ENCODE measurements at regions not wholly inside any gene's neighbourhood (a gene's known extent, or its start where the extent isn't known, plus 50 kb on each side); places are given as distances from the start of the nearest gene placed in this dataset.

- DNase-seq (ENCODE audit: low spot score), result no peak
Observed at GRCh38 chr3:187618722-187619121, 51.5 kb downstream of the SST start.

- no peak for DNase-seq (ENCODE audit: low spot score)
Observed at GRCh38 chr3:187617213-187617612, 53.0 kb downstream of the SST start.

GRCh38 chr3:187616307-187616972 is 53.8 kb downstream of the SST start:
- no peak for DNase-seq (ENCODE audit: low spot score)

- DNase-seq (ENCODE audit: low spot score), result no peak
Observed at GRCh38 chr3:187615630-187616029, 54.6 kb downstream of the SST start.

- no peak for DNase-seq (ENCODE audit: low spot score)
Observed at GRCh38 chr3:187612656-187613055, 57.5 kb downstream of the SST start.

GRCh38 chr3:187610981-187611511 is 59.1 kb downstream of the SST start:
- DNase-seq (ENCODE audit: low spot score), result no peak

- DNase-seq (ENCODE audit: low spot score), result no peak
Observed at GRCh38 chr3:187594272-187594671, 75.9 kb downstream of the SST start.

- DNase-seq (ENCODE audit: low spot score), result no peak
Observed at GRCh38 chr3:187593451-187593850, 76.7 kb downstream of the SST start.

- no peak for DNase-seq (ENCODE audit: low spot score)
Observed at GRCh38 chr3:187590861-187591576, 79.2 kb downstream of the SST start.

GRCh38 chr3:187587076-187587475 is 83.1 kb downstream of the SST start:
- no peak for DNase-seq (ENCODE audit: low spot score)

GRCh38 chr3:187586226-187586625 is 84.0 kb downstream of the SST start:
- no peak for DNase-seq (ENCODE audit: low spot score)

- no peak for DNase-seq (ENCODE audit: low spot score)
Observed at GRCh38 chr3:187572441-187572840, 97.8 kb downstream of the SST start.

GRCh38 chr3:187571701-187572100 is 98.5 kb downstream of the SST start:
- no peak for DNase-seq (ENCODE audit: low spot score)

GRCh38 chr3:187570776-187571175 is 99.4 kb downstream of the SST start:
- DNase-seq (ENCODE audit: low spot score), result no peak

GRCh38 chr3:187568171-187568570 is 102.0 kb downstream of the SST start:
- DNase-seq (ENCODE audit: low spot score), result no peak

- no peak for DNase-seq (ENCODE audit: low spot score)
Observed at GRCh38 chr3:187567661-187568121, 102.5 kb downstream of the SST start.

GRCh38 chr3:187567021-187567420 is 103.2 kb downstream of the SST start:
- DNase-seq (ENCODE audit: low spot score), result no peak

- no peak for DNase-seq (ENCODE audit: low spot score)
Observed at GRCh38 chr3:187565701-187566100, 104.5 kb downstream of the SST start.

- DNase-seq (ENCODE audit: low spot score), result no peak
Observed at GRCh38 chr3:187558990-187559389, 111.2 kb downstream of the SST start.

GRCh38 chr3:187551416-187551815 is 118.8 kb downstream of the SST start:
- DNase-seq (ENCODE audit: low spot score), result no peak

GRCh38 chr3:187550446-187550845 is 119.7 kb downstream of the SST start:
- no peak for DNase-seq (ENCODE audit: low spot score)

GRCh38 chr3:187545366-187545765 is 124.8 kb downstream of the SST start:
- no peak for DNase-seq (ENCODE audit: low spot score)

GRCh38 chr3:187544326-187544725 is 125.9 kb downstream of the SST start:
- no peak for DNase-seq (ENCODE audit: low spot score)

All from ureter (tissue), 1 donor.